ENCODE measurements at regions not wholly inside any gene's neighbourhood (a gene's known extent, or its start where the extent isn't known, plus 50 kb on each side); places are given as distances from the start of the nearest gene placed in this dataset.

- peaks cover 7% of the 10 kb centered on the region; the same call in 1 of the 2 replicates for H3K4me1 ChIP-seq (ENCODE audit: control insufficient read depth, insufficient read depth, low read length)
- TF ChIP-seq REST (IDR thresholded peaks at IDR 0.05; ENCODE audit: insufficient read depth in 1 of 2, low read depth in 2 of 2, low read length in 1 of 2) (no peak), SIN3A (IDR thresholded peaks at IDR 0.05; ENCODE audit: borderline replicate concordance, insufficient read depth, low read depth, low read length) (no peak), CTCF (IDR thresholded peaks at IDR 0.05) (no peak), TCF7L2 (IDR thresholded peaks at IDR 0.05; ENCODE audit: low read depth, low read length) (no peak), POLR2AphosphoS5 (IDR thresholded peaks at IDR 0.05; ENCODE audit: low read depth, low read length) (no peak)
- H3K4me3 ChIP-seq (ENCODE audit: low read depth in 2 of 2, low read length in 2 of 2) = no peak overlapping the region
- DNase-seq (ENCODE audit: low read depth, low spot score) (no peak), ATAC-seq (no peak)
- no peak overlapping the region for H3K27ac ChIP-seq (ENCODE audit: low read length)
- intact Hi-C loops (cut with micrococcal nuclease; ENCODE audit: unreplicated experiment) = no loop called here
- H3K9me3 ChIP-seq (ENCODE audit: control insufficient read depth, insufficient read depth, low read depth, low read length) = no peaks in the 10 kb centered on the region
- in situ Hi-C loops (cut with HindIII; ENCODE audit: low pct_unique_long_range_greater_than_20kb, low sequenced_read_pairs) = no loop called here
- BruUV-seq (replicated peaks) = no TSS peak
- CTCF ChIA-PET = no interaction called here
- POLR2A ChIA-PET = no interaction called here
- H3K27me3 ChIP-seq (ENCODE audit: control insufficient read depth, insufficient read depth, low read length) = no peaks in the 10 kb centered on the region
- no peaks in the 10 kb centered on the region for H3K36me3 ChIP-seq (ENCODE audit: control insufficient read depth, insufficient read depth, low read length)
These were observed 243.7 kb downstream of the TLE3 start for GRCh38 chr15:69854001-69854400.

- H3K4me3 ChIP-seq (ENCODE audit: low read depth in 2 of 2, low read length in 2 of 2) = no peak overlapping the region
- no peak overlapping the region for H3K27ac ChIP-seq (ENCODE audit: low read length)
- DNase-seq (ENCODE audit: low read depth, low spot score) (no peak), ATAC-seq (no peak)
- peaks cover 7% of the 10 kb centered on the region; the same call in 1 of the 2 replicates for H3K4me1 ChIP-seq (ENCODE audit: control insufficient read depth, insufficient read depth, low read length)
- no peaks in the 10 kb centered on the region for H3K27me3 ChIP-seq (ENCODE audit: control insufficient read depth, insufficient read depth, low read length)
- POLR2A ChIA-PET = no interaction called here
- no peaks in the 10 kb centered on the region for H3K36me3 ChIP-seq (ENCODE audit: control insufficient read depth, insufficient read depth, low read length)
- TF ChIP-seq SIN3A (IDR thresholded peaks at IDR 0.05; ENCODE audit: borderline replicate concordance, insufficient read depth, low read depth, low read length) (no peak), TCF7L2 (IDR thresholded peaks at IDR 0.05; ENCODE audit: low read depth, low read length) (no peak), POLR2AphosphoS5 (IDR thresholded peaks at IDR 0.05; ENCODE audit: low read depth, low read length) (no peak), REST (IDR thresholded peaks at IDR 0.05; ENCODE audit: insufficient read depth in 1 of 2, low read depth in 2 of 2, low read length in 1 of 2) (no peak), CTCF (IDR thresholded peaks at IDR 0.05) (no peak)
- CTCF ChIA-PET = no interaction called here
- intact Hi-C loops (cut with micrococcal nuclease; ENCODE audit: unreplicated experiment) (no loop called here), in situ Hi-C loops (cut with HindIII; ENCODE audit: low pct_unique_long_range_greater_than_20kb, low sequenced_read_pairs) (no loop called here)
- H3K9me3 ChIP-seq (ENCODE audit: control insufficient read depth, insufficient read depth, low read depth, low read length) = no peaks in the 10 kb centered on the region
- BruUV-seq (replicated peaks) = no TSS peak
These were observed 243.1 kb downstream of the TLE3 start for GRCh38 chr15:69854521-69855181.
